GM12878 (cell line): ENCODE measurements at regions not wholly inside any gene's neighbourhood (a gene's known extent, or its start where the extent isn't known, plus 50 kb on each side); places are given as distances from the start of the nearest gene placed in this dataset.

ENCODE experiments used
- ATAC-seq: fragments of 200-7000 bp; cut with Tn5 transposase; 3 replicates; pipeline ENCODE4 v1.9.1; 2020; ENCODE audit warnings: mild to moderate bottlenecking, moderate library complexity
- BruUV-seq: library from RNA; stranded (reverse); fragments of 400-500 nt; replicated peaks from 2 replicates; lab custom pipeline; 2021; lab: Mats Ljungman, UMichigan
- CTCF ChIA-PET: fragments of 300-600 bp; sonication (Branson Sonifier 250); formaldehyde crosslinking; extraction: SDS; loops from one replicate; lab custom pipeline; 2021; ENCODE audit warnings: inconsistent platforms; lab: Yijun Ruan, JAX
- POLR2A ChIA-PET: fragments of 350-600 bp; formaldehyde crosslinking; extraction: SDS; loops from one replicate; lab custom pipeline; 2021; ENCODE audit warnings: inconsistent platforms; lab: Charles Lee
- RAD21 ChIA-PET: fragments of 300-600 bp; sonication (Branson Sonifier 250); formaldehyde crosslinking; loops from one replicate; lab custom pipeline; 2023; ENCODE audit warnings: antibody characterized with exemption; ENCODE audit not compliant: unreplicated experiment; lab: Charles Lee
- SMC1A ChIA-PET: fragments of 300-600 bp; sonication (Branson Sonifier 250); formaldehyde crosslinking; loops from one replicate; lab custom pipeline; 2023; ENCODE audit not compliant: unreplicated experiment, uncharacterized antibody; lab: Charles Lee
- DNase-seq: peaks from one replicate; pipeline ENCODE4 v3.0.0-alpha.2; 2011; ENCODE audit warnings: low read depth, low spot score
- FAIRE-seq: peaks from 3 replicates; lab custom pipeline; 2011; peaks lifted over from hg19 to GRCh38; lab: Jason Lieb, UNC
- H2AFZ ChIP-seq: 2 replicates; pipeline ENCODE4 v1.6.0; 2011; ENCODE audit warnings: low read depth, low read length, control low read depth; ENCODE audit not compliant: control insufficient read depth
- H3K27ac ChIP-seq: 2 replicates; pipeline ENCODE4 v1.5.1; 2011; ENCODE audit warnings: control low read depth; ENCODE audit not compliant: control insufficient read depth, insufficient read depth
- H3K27me3 ChIP-seq, 2 experiments: replicated peaks in 1 of 2; 2 replicates each; pipeline versions ENCODE4 v1.6.0 to v1.6.1; 2011; ENCODE audit warnings: low read length in 1 of 2; ENCODE audit not compliant: control insufficient read depth in 2 of 2, insufficient read depth in 2 of 2
- H3K36me3 ChIP-seq, 2 experiments: 2 replicates each; pipeline ENCODE4 v1.5.1; 2011; ENCODE audit warnings: low read length in 1 of 2; ENCODE audit not compliant: control insufficient read depth in 2 of 2, insufficient read depth in 2 of 2
- H3K4me1 ChIP-seq: 2 replicates; pipeline ENCODE4 v1.6.1; 2011; ENCODE audit warnings: mild to moderate bottlenecking, low read length, moderate library complexity, mixed read lengths; ENCODE audit not compliant: control insufficient read depth, insufficient read depth
- H3K4me2 ChIP-seq: 2 replicates; pipeline ENCODE4 v1.6.0; 2011; ENCODE audit warnings: control low read depth; ENCODE audit not compliant: control insufficient read depth, insufficient read depth
- H3K4me3 ChIP-seq: fragments of 200-600 bp; sonication (generic); 2 replicates; pipeline ENCODE4 v1.5.1; 2016
- H3K79me2 ChIP-seq: 2 replicates; pipeline ENCODE4 v1.6.0; 2011; ENCODE audit warnings: low read length; ENCODE audit not compliant: control insufficient read depth, insufficient read depth
- H3K9ac ChIP-seq: 2 replicates; pipeline ENCODE4 v1.8.0; 2011; ENCODE audit warnings: low read length, control low read depth, mixed read lengths; ENCODE audit not compliant: control insufficient read depth, insufficient read depth
- H3K9me3 ChIP-seq: replicated peaks from 3 replicates; pipeline ENCODE4 v1.5.1; 2011; ENCODE audit warnings: mild to moderate bottlenecking, low read length; ENCODE audit not compliant: control insufficient read depth, insufficient read depth
- H4K20me1 ChIP-seq: 2 replicates; pipeline ENCODE4 v1.6.0; 2011; ENCODE audit not compliant: control insufficient read depth, insufficient read depth
- ATF7 ChIP-seq: fragments of 450-650 bp; IDR thresholded peaks from 2 replicates; pipeline ENCODE4 v1.6.1; 2016; ENCODE audit warnings: low read depth, mild to moderate bottlenecking
- BMI1 ChIP-seq: fragments of 450-650 bp; IDR thresholded peaks from 2 replicates; pipeline ENCODE4 v1.6.1; 2016; ENCODE audit warnings: mild to moderate bottlenecking, moderate library complexity, borderline replicate concordance
- BRCA1 ChIP-seq: IDR thresholded peaks from 2 replicates; pipeline ENCODE4 v1.6.1; 2011; ENCODE audit warnings: low read depth, low read length, improper control_type of control experiment
- ELK1 ChIP-seq: IDR thresholded peaks from 2 replicates; pipeline ENCODE4 v1.6.1; 2012; ENCODE audit warnings: low read depth, low read length, improper control_type of control experiment
- ETV6 ChIP-seq, 2 experiments: fragments of 450-650 bp in 1 of 2; IDR thresholded peaks in 1 of 2; conservative IDR thresholded peaks in 1 of 2; 2 replicates each; pipeline ENCODE4 v1.6.1; 2014; ENCODE audit warnings: antibody characterized with exemption in 1 of 2, borderline replicate concordance in 1 of 2, low read depth in 1 of 2, mild to moderate bottlenecking in 1 of 2, moderate library complexity in 1 of 2
- IRF3 ChIP-seq: fragments of 450-650 bp; IDR thresholded peaks from 2 replicates; pipeline ENCODE4 v1.6.1; 2014; ENCODE audit warnings: mild to moderate bottlenecking
- MTA2 ChIP-seq: fragments of 450-650 bp; IDR thresholded peaks from 2 replicates; pipeline ENCODE4 v1.6.1; 2016; ENCODE audit warnings: low read depth, mild to moderate bottlenecking, moderate library complexity
- NBN ChIP-seq: fragments of 450-650 bp; IDR thresholded peaks from 2 replicates; pipeline ENCODE4 v1.6.1; 2016
- SMAD5 ChIP-seq: IDR thresholded peaks from 2 replicates; pipeline ENCODE4 v1.6.1; 2016; ENCODE audit warnings: antibody characterized with exemption, low read depth
- SREBF1 ChIP-seq: IDR thresholded peaks from 2 replicates; pipeline ENCODE4 v1.6.1; 2012; ENCODE audit warnings: mild to moderate bottlenecking, low read length
- TARDBP ChIP-seq: IDR thresholded peaks from 2 replicates; pipeline ENCODE4 v1.6.1; 2016; ENCODE audit warnings: borderline replicate concordance
- ZBTB4 ChIP-seq: fragments of 450-650 bp; formaldehyde crosslinking; IDR thresholded peaks from 2 replicates; pipeline ENCODE4 v1.4.0; 2022; ENCODE audit warnings: mild to moderate bottlenecking, moderate library complexity
- ZNF384 ChIP-seq: IDR thresholded peaks from 2 replicates; pipeline ENCODE4 v1.6.1; 2012; ENCODE audit warnings: low read depth, mild to moderate bottlenecking, low read length, improper control_type of control experiment, borderline replicate concordance
- WGBS: methylation state at CpG from one replicate; pipeline ENCODE4 v1.1.6; 2016; ENCODE audit warnings: low lambda C conversion rate; ENCODE audit not compliant: insufficient replicate concordance, insufficient coverage; ENCODE audit errors: missing lambda C conversion rate; 5-methylcytosine and 5-hydroxymethylcytosine counted together
- in situ Hi-C: fragments of 300-500 bp; cut with MboI; formaldehyde crosslinking; loops from 9 replicates; pipeline ENCODE4 v1.14.3; 2018; ENCODE audit warnings: mixed read lengths
- intact Hi-C: fragments of 100-400 bp; cut with micrococcal nuclease; formaldehyde crosslinking; loops from one replicate; pipeline ENCODE4 v1.14.2; 2022; ENCODE audit not compliant: unreplicated experiment

GRCh38 chr7:98679741-98680140, 62.7 kb downstream of the NPTX2 start:
- H2AFZ ChIP-seq: no peak overlapping the region
- POLR2A ChIA-PET: no interaction called here
- FAIRE-seq (no peak), ATAC-seq (no peak), DNase-seq (no peak)
- no peak overlapping the region for H3K4me3 ChIP-seq
- no peaks in the 10 kb centered on the region for H3K4me1 ChIP-seq
- no peaks in the 10 kb centered on the region for H3K36me3 ChIP-seq
- H3K9me3 ChIP-seq: no peaks in the 10 kb centered on the region; the same call in 2 of the 3 replicates
- CTCF ChIA-PET: interaction anchor here (0.8 kb wide), 1 partner anchor 157 kb away, joined by 3 read pairs; no protein-coding TSS in a partner anchor
- no peaks in the 10 kb centered on the region for H3K79me2 ChIP-seq
- RAD21 ChIA-PET: no interaction called here
- H3K27me3 ChIP-seq: no peaks in the 10 kb centered on the region; a peak in 2 of 4 replicates
- TF ChIP-seq BMI1 (no peak), SREBF1 (no peak), NBN (no peak), ATF7 (no peak), BRCA1 (no peak)
- SMC1A ChIA-PET: interaction anchor here (0.7 kb wide), 1 partner anchor 147 kb away, joined by 3 read pairs; no protein-coding TSS in a partner anchor
- no peak overlapping the region for H3K27ac ChIP-seq
- H3K4me2 ChIP-seq: no peak overlapping the region
- no TSS peak for BruUV-seq
- H3K9ac ChIP-seq: no peak overlapping the region
- intact Hi-C loops: no loop called here
- in situ Hi-C loops: no loop called here
- 98% methylated on average over 3 of the region's 3 CpGs for WGBS
- no peaks in the 10 kb centered on the region for H4K20me1 ChIP-seq

- RAD21 ChIA-PET: no interaction called here
- no peak overlapping the region for H2AFZ ChIP-seq
- CTCF ChIA-PET: no interaction called here
- BruUV-seq: no TSS peak
- no peaks in the 10 kb centered on the region for H4K20me1 ChIP-seq
- no peak for ATAC-seq
- no peaks in the 10 kb centered on the region for H3K36me3 ChIP-seq
- H3K9me3 ChIP-seq: no peaks in the 10 kb centered on the region; the same call in 2 of the 3 replicates
- H3K4me2 ChIP-seq: no peak overlapping the region
- no peak overlapping the region for H3K4me3 ChIP-seq
- FAIRE-seq: no peak
- no peak overlapping the region for H3K27ac ChIP-seq
- POLR2A ChIA-PET: no interaction called here
- in situ Hi-C loops (no loop called here), intact Hi-C loops (no loop called here)
- no peaks in the 10 kb centered on the region for H3K79me2 ChIP-seq
- no peak for DNase-seq
- H3K9ac ChIP-seq: no peak overlapping the region
- SMC1A ChIA-PET: no interaction called here
- no peaks in the 10 kb centered on the region for H3K4me1 ChIP-seq
- H3K27me3 ChIP-seq: no peaks in the 10 kb centered on the region; a peak in 2 of 4 replicates
- 13% methylated on average over 6 of the region's 6 CpGs for WGBS
- TF ChIP-seq ZNF384 (no peak), ETV6 (conservative IDR thresholded peaks at IDR 0.05 in 1 of 2, IDR thresholded peaks at IDR 0.05 in 1 of 2; ENCODE audit: borderline replicate concordance in 1 of 2, low read depth in 1 of 2) (no peak), MTA2 (no peak), SMAD5 (no peak), IRF3 (no peak), ZBTB4 (CRISPR knock-in tag) (no peak), ELK1 (no peak), TARDBP (no peak)
These were observed 64.4 kb downstream of the NPTX2 start for GRCh38 chr7:98681511-98681910.
